T-helper 2 cell (primary cell): ENCODE measurements at regions not wholly inside any gene's neighbourhood (a gene's known extent, or its start where the extent isn't known, plus 50 kb on each side); places are given as distances from the start of the nearest gene placed in this dataset.

Experiments used
- DNase-seq, 5 experiments: peaks; one replicate each; pipeline versions ENCODE4 v3.0.0 to v3.0.0-alpha.2; 2012 to 2022

GRCh38 chr6:110537208-110538123, 61.1 kb upstream of the SLC22A16 start:
- peak in 1 of 5 experiments; percentile 77 for DNase-seq

DNA sequence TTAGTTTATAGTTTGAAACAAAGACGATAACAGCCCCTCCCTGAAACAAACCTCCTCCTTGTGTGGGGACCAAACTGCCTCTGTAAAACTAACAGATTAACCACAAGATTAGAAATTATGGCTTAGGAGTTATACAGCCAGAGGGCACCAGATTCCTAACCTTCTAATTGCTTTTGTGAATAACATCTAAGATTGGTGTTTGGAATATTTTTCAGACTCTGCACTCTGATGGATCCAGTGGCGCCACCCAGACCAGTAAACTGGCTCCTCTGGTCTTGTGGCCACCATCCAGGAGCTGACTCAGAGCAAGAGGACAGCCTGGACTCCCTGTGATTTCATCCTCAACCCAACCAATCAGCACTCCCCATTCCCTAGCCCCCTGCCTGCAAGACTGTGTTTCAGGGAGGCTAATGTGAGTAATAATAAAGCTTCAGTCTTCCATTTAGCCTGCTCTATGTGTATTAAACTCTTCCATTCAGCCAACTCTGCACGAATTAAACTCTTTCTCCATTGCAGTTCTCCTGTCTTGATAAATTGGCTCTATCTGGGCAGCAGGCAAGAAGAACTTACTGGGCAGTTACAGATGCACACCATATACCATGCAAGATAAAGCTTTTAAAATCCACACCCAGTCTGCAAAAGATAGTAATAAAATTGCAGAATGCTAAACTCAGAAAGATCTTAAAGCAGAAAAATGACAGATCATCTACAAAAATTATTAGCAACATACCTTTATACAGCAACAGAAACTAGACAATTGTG, 58.5 kb upstream of the SLC22A16 start:
- peak in 1 of 5 experiments; percentile 55 for DNase-seq

DNA sequence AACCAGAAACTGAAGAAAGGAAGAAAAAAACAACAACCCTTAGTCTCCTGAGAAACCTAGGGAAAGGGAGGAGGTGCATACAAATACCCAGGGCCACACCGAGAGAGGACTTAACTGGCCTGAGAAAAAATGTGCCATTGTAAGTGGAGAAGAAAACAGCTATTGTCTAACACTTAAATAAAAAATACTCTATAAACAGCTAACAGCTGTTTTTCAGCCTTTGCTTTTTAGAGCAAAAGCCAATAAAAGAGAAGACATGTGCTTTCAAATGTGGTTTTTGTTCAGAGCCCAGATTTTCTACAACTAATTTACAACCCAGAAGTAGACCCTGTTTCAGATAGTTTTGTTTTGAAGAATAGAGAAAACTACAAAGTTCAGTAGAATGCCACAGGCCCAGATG, 56.0 kb upstream of the SLC22A16 start:
- no peak for DNase-seq

GRCh38 chr6:110530671-110531070, 54.3 kb upstream of the SLC22A16 start:
- DNase-seq = no peak

- DNase-seq = no peak
These were observed 53.5 kb upstream of the SLC22A16 start for GRCh38 chr6:110529907-110530306.

- peak in 1 of 5 experiments; percentile 33 for DNase-seq
These were observed 52.9 kb upstream of the SLC22A16 start for GRCh38 chr6:110529355-110529754.

GRCh38 chr6:110528930-110529325, 52.5 kb upstream of the SLC22A16 start:
- DNase-seq = no peak

- peak in 4 of 5 experiments; percentile 14 to 76 (median 20) for DNase-seq
These were observed 51.9 kb upstream of the SLC22A16 start for GRCh38 chr6:110528101-110528929.

- DNase-seq = no peak
These were observed 51.1 kb upstream of the SLC22A16 start for GRCh38 chr6:110527516-110527915.

- DNase-seq = no peak
These were observed 50.3 kb upstream of the SLC22A16 start for GRCh38 chr6:110526726-110527125.
